ENCODE measurements at regions not wholly inside any gene's neighbourhood (a gene's known extent, or its start where the extent isn't known, plus 50 kb on each side); places are given as distances from the start of the nearest gene placed in this dataset.

GRCh38 chr6:113664909-113665308 lies 192.2 kb upstream of the MARCKS start:
- TF ChIP-seq FOXP2 (optimal IDR thresholded peaks at IDR 0.05; ENCODE audit: control extremely low read depth, extremely low read length, insufficient read depth) (no peak), EZH2 (IDR thresholded peaks at IDR 0.05) (no peak), POLR2AphosphoS5 (IDR thresholded peaks at IDR 0.05; ENCODE audit: borderline replicate concordance, low read depth, low read length) (no peak)
- DNase-seq (ENCODE audit: low read depth, low spot score), result no peak
- Histone ChIP-seq H3K27ac (no peak overlapping the region), H3K9me3 (ENCODE audit: low read depth, low read length) (no peaks in the 10 kb centered on the region), H3K9ac (ENCODE audit: insufficient read length) (no peak overlapping the region), H3K4me3 (no peak overlapping the region), H3K36me3 (ENCODE audit: insufficient read depth, low read length) (no peaks in the 10 kb centered on the region)

- Histone ChIP-seq H3K4me3 (no peak overlapping the region), H3K9ac (ENCODE audit: insufficient read length) (no peak overlapping the region), H3K9me3 (ENCODE audit: low read depth, low read length) (no peaks in the 10 kb centered on the region), H3K27ac (no peak overlapping the region), H3K36me3 (ENCODE audit: insufficient read depth, low read length) (no peaks in the 10 kb centered on the region)
- TF ChIP-seq POLR2AphosphoS5 (IDR thresholded peaks at IDR 0.05; ENCODE audit: borderline replicate concordance, low read depth, low read length), result no peak
- TF ChIP-seq FOXP2 (optimal IDR thresholded peaks at IDR 0.05; ENCODE audit: control extremely low read depth, extremely low read length, insufficient read depth), result no peak
- no peak for TF ChIP-seq EZH2 (IDR thresholded peaks at IDR 0.05)
- DNase-seq (ENCODE audit: low read depth, low spot score), result no peak
These were observed 188.3 kb upstream of the MARCKS start for GRCh38 chr6:113668641-113669408.

- Histone ChIP-seq H3K9me3 (ENCODE audit: low read depth, low read length) (no peaks in the 10 kb centered on the region), H3K4me3 (no peak overlapping the region), H3K9ac (ENCODE audit: insufficient read length) (no peak overlapping the region), H3K27ac (no peak overlapping the region), H3K36me3 (ENCODE audit: insufficient read depth, low read length) (no peaks in the 10 kb centered on the region)
- DNase-seq (ENCODE audit: low read depth, low spot score), result no peak
- TF ChIP-seq POLR2AphosphoS5 (IDR thresholded peaks at IDR 0.05; ENCODE audit: borderline replicate concordance, low read depth, low read length), result no peak
- no peak for TF ChIP-seq EZH2 (IDR thresholded peaks at IDR 0.05)
- no peak for TF ChIP-seq FOXP2 (optimal IDR thresholded peaks at IDR 0.05; ENCODE audit: control extremely low read depth, extremely low read length, insufficient read depth)
These were observed 187.5 kb upstream of the MARCKS start for GRCh38 chr6:113669606-113670005.

GRCh38 chr6:113671421-113671820 lies 185.7 kb upstream of the MARCKS start:
- H3K27ac ChIP-seq, result no peak overlapping the region
- no peak for TF ChIP-seq EZH2 (IDR thresholded peaks at IDR 0.05)
- no peak for TF ChIP-seq POLR2AphosphoS5 (IDR thresholded peaks at IDR 0.05; ENCODE audit: borderline replicate concordance, low read depth, low read length)
- TF ChIP-seq FOXP2 (optimal IDR thresholded peaks at IDR 0.05; ENCODE audit: control extremely low read depth, extremely low read length, insufficient read depth), result no peak
- H3K9ac ChIP-seq (ENCODE audit: insufficient read length), result no peak overlapping the region
- no peaks in the 10 kb centered on the region for H3K36me3 ChIP-seq (ENCODE audit: insufficient read depth, low read length)
- DNase-seq (ENCODE audit: low read depth, low spot score), result no peak
- no peak overlapping the region for H3K4me3 ChIP-seq
- no peaks in the 10 kb centered on the region for H3K9me3 ChIP-seq (ENCODE audit: low read depth, low read length)

GRCh38 chr6:113672491-113673149 lies 184.5 kb upstream of the MARCKS start:
- Histone ChIP-seq H3K9ac (ENCODE audit: insufficient read length) (no peak overlapping the region), H3K27ac (no peak overlapping the region)

GRCh38 chr6:113674075-113674474 lies 183.1 kb upstream of the MARCKS start:
- H3K36me3 ChIP-seq (ENCODE audit: insufficient read depth, low read length), result no peaks in the 10 kb centered on the region
- no peak overlapping the region for H3K9ac ChIP-seq (ENCODE audit: insufficient read length)
- no peaks in the 10 kb centered on the region for H3K9me3 ChIP-seq (ENCODE audit: low read depth, low read length)
- H3K27ac ChIP-seq, result no peak overlapping the region
- no peak for DNase-seq (ENCODE audit: low read depth, low spot score)
- TF ChIP-seq FOXP2 (optimal IDR thresholded peaks at IDR 0.05; ENCODE audit: control extremely low read depth, extremely low read length, insufficient read depth) (no peak), POLR2AphosphoS5 (IDR thresholded peaks at IDR 0.05; ENCODE audit: borderline replicate concordance, low read depth, low read length) (no peak), EZH2 (IDR thresholded peaks at IDR 0.05) (no peak)
- H3K4me3 ChIP-seq, result no peak overlapping the region

More at GRCh38 chr6:113672491-113673149, 184.5 kb upstream of the MARCKS start:
- no peaks in the 10 kb centered on the region for H3K36me3 ChIP-seq (ENCODE audit: insufficient read depth, low read length)
- no peak for DNase-seq (ENCODE audit: low read depth, low spot score)
- TF ChIP-seq FOXP2 (optimal IDR thresholded peaks at IDR 0.05; ENCODE audit: control extremely low read depth, extremely low read length, insufficient read depth) (no peak), EZH2 (IDR thresholded peaks at IDR 0.05) (no peak), POLR2AphosphoS5 (IDR thresholded peaks at IDR 0.05; ENCODE audit: borderline replicate concordance, low read depth, low read length) (no peak)
- no peaks in the 10 kb centered on the region for H3K9me3 ChIP-seq (ENCODE audit: low read depth, low read length)
- H3K4me3 ChIP-seq, result no peak overlapping the region

- Histone ChIP-seq H3K36me3 (ENCODE audit: insufficient read depth, low read length) (no peaks in the 10 kb centered on the region), H3K27ac (no peak overlapping the region), H3K9ac (ENCODE audit: insufficient read length) (no peak overlapping the region), H3K9me3 (ENCODE audit: low read depth, low read length) (no peaks in the 10 kb centered on the region), H3K4me3 (no peak overlapping the region)
- no peak for DNase-seq (ENCODE audit: low read depth, low spot score)
- TF ChIP-seq EZH2 (IDR thresholded peaks at IDR 0.05), result no peak
- no peak for TF ChIP-seq FOXP2 (optimal IDR thresholded peaks at IDR 0.05; ENCODE audit: control extremely low read depth, extremely low read length, insufficient read depth)
- no peak for TF ChIP-seq POLR2AphosphoS5 (IDR thresholded peaks at IDR 0.05; ENCODE audit: borderline replicate concordance, low read depth, low read length)
These were observed 181.1 kb upstream of the MARCKS start for GRCh38 chr6:113676057-113676456.

- no peak for TF ChIP-seq EZH2 (IDR thresholded peaks at IDR 0.05)
- TF ChIP-seq FOXP2 (optimal IDR thresholded peaks at IDR 0.05; ENCODE audit: control extremely low read depth, extremely low read length, insufficient read depth), result no peak
- TF ChIP-seq POLR2AphosphoS5 (IDR thresholded peaks at IDR 0.05; ENCODE audit: borderline replicate concordance, low read depth, low read length), result no peak
- Histone ChIP-seq H3K36me3 (ENCODE audit: insufficient read depth, low read length) (no peaks in the 10 kb centered on the region), H3K9me3 (ENCODE audit: low read depth, low read length) (no peaks in the 10 kb centered on the region), H3K4me3 (no peak overlapping the region), H3K9ac (ENCODE audit: insufficient read length) (no peak overlapping the region), H3K27ac (no peak overlapping the region)
- no peak for DNase-seq (ENCODE audit: low read depth, low spot score)
These were observed 180.2 kb upstream of the MARCKS start for GRCh38 chr6:113676968-113677367.

All from SK-N-MC (cell line).